Gastroesophageal sphincter (tissue), 4 donors: ENCODE measurements at regions not wholly inside any gene's neighbourhood (a gene's known extent, or its start where the extent isn't known, plus 50 kb on each side); places are given as distances from the start of the nearest gene placed in this dataset.
A peak's percentile ranks its signal among the peaks of the same experiment; 100 is the strongest.

ENCODE experiments used
- ATAC-seq: fragments of 150-250 bp; one replicate; pipeline ENCODE4 v1.9.1; 2016; ENCODE audit warnings: mild to moderate bottlenecking, moderate library complexity
- H3K27ac ChIP-seq, 4 donors: fragments of 200-600 bp; sonication (generic) in 3 of 4; 1 replicate in 3 of 4; 2 replicates in 1 of 4; pipeline ENCODE4 v1.5.1; 2016 to 2019
- H3K27me3 ChIP-seq: fragments of 200-600 bp; sonication (generic); one replicate; pipeline ENCODE4 v1.5.1; 2019
- H3K36me3 ChIP-seq, 2 donors: fragments of 200-600 bp; sonication (generic); one replicate each; pipeline ENCODE4 v1.5.1; 2019; ENCODE audit warnings: control low read depth in 1 of 2
- H3K4me1 ChIP-seq, 3 donors: fragments of 200-600 bp; sonication (generic); 1 replicate in 2 of 3; 2 replicates in 1 of 3; pipeline ENCODE4 v1.5.1; 2016 to 2019; ENCODE audit warnings: control low read depth in 2 of 3
- H3K4me3 ChIP-seq, 2 donors: fragments of 200-600 bp; sonication (generic); one replicate each; pipeline ENCODE4 v1.5.1; 2019; ENCODE audit warnings: mild to moderate bottlenecking in 1 of 2, moderate library complexity in 1 of 2
- H3K9me3 ChIP-seq, 3 donors: fragments of 200-600 bp; sonication (generic); one replicate each; pipeline ENCODE4 v1.5.1; 2017 to 2019; ENCODE audit warnings: control low read depth in 2 of 3
- CTCF ChIP-seq, 4 experiments: fragments of 200-600 bp in 2 of 4; fragments of 450-650 bp in 2 of 4; sonication (generic) in 1 of 4; IDR thresholded peaks; one replicate each; pipeline ENCODE4 v1.5.1; 2017 to 2019; ENCODE audit warnings: antibody characterized with exemption in 4 of 4, mild to moderate bottlenecking in 2 of 4, moderate library complexity in 2 of 4
- EP300 ChIP-seq: sonication (generic); formaldehyde crosslinking; IDR thresholded peaks from one replicate; pipeline ENCODE4 v1.6.1; 2017; ENCODE audit warnings: antibody characterized with exemption, mild to moderate bottlenecking
- POLR2A ChIP-seq, 2 donors: fragments of 450-650 bp; IDR thresholded peaks; one replicate each; pipeline ENCODE4 v1.6.1; 2017; ENCODE audit warnings: antibody characterized with exemption in 2 of 2, mild to moderate bottlenecking in 2 of 2, moderate library complexity in 1 of 2
- POLR2AphosphoS5 ChIP-seq: sonication (generic); formaldehyde crosslinking; IDR thresholded peaks from one replicate; pipeline ENCODE4 v1.6.1; 2017; ENCODE audit warnings: antibody characterized with exemption
- WGBS, 2 donors: methylation state at CpG; one replicate each; pipeline ENCODE4 v1.1.5; 2018; ENCODE audit warnings: low coverage in 1 of 2; 5-methylcytosine and 5-hydroxymethylcytosine counted together

- H3K9me3 ChIP-seq: no peaks in the 10 kb centered on the region
- H3K4me1 ChIP-seq: peaks cover 0 to 25% (median 5%) of the 10 kb centered on the region in 3 donors
- no peaks in the 10 kb centered on the region for H3K27me3 ChIP-seq
- no peak overlapping the region for H3K4me3 ChIP-seq
- no peak for ATAC-seq
- H3K36me3 ChIP-seq: no peaks in the 10 kb centered on the region
- WGBS, 2 donors: 72 to 84% methylated on average over 3 of the region's 3 CpGs
- H3K27ac ChIP-seq: no peak overlapping the region
- no peak for TF ChIP-seq POLR2A (IDR thresholded peaks at IDR 0.05)
- no peak for TF ChIP-seq EP300
- no peak for TF ChIP-seq POLR2AphosphoS5
- no peak for TF ChIP-seq CTCF (IDR thresholded peaks at IDR 0.05)
These were observed 286.9 kb downstream of the PTEN start for GRCh38 chr10:88150339-88150738.

- Histone ChIP-seq H3K36me3 (no peaks in the 10 kb centered on the region), H3K4me1 (peaks cover 0 to 20% (median 2%) of the 10 kb centered on the region in 3 donors), H3K27ac (peak overlapping the region in 1 of 4 donors; percentile 38), H3K27me3 (no peaks in the 10 kb centered on the region), H3K9me3 (no peaks in the 10 kb centered on the region), H3K4me3 (no peak overlapping the region)
- WGBS, 2 donors: 50% methylated on average over 1 of the region's 1 CpG; no CpG with 5 or more reads in 1 of the 2 donors
- ATAC-seq: peak; percentile 64
- peak; percentile 33 for TF ChIP-seq POLR2AphosphoS5
- no peak for TF ChIP-seq POLR2A (IDR thresholded peaks at IDR 0.05)
These were observed 289.3 kb downstream of the PTEN start for GRCh38 chr10:88152728-88153133.

GRCh38 chr10:88154596-88155250 lies 291.3 kb downstream of the PTEN start:
- ATAC-seq: no peak
- WGBS, 2 donors: 73 to 75% methylated on average over 6 of the region's 6 CpGs
- no peak for TF ChIP-seq CTCF (IDR thresholded peaks at IDR 0.05)
- no peak overlapping the region for H3K27ac ChIP-seq
- no peaks in the 10 kb centered on the region for H3K9me3 ChIP-seq
- H3K27me3 ChIP-seq: no peaks in the 10 kb centered on the region
- H3K4me1 ChIP-seq: peaks cover 11 to 24% (median 14%) of the 10 kb centered on the region in 3 donors
- H3K4me3 ChIP-seq: no peak overlapping the region
- no peaks in the 10 kb centered on the region for H3K36me3 ChIP-seq

GRCh38 chr10:88156341-88156740 lies 292.9 kb downstream of the PTEN start:
- H3K27me3 ChIP-seq: no peaks in the 10 kb centered on the region
- WGBS, 2 donors: 67 to 100% methylated on average over 1 of the region's 1 CpG
- H3K27ac ChIP-seq: no peak overlapping the region

GRCh38 chr10:88157981-88158465 lies 294.6 kb downstream of the PTEN start:
- peak; percentile 89 for ATAC-seq
- TF ChIP-seq POLR2AphosphoS5 (peak; percentile 64), EP300 (no peak), POLR2A (IDR thresholded peaks at IDR 0.05) (no peak), CTCF (IDR thresholded peaks at IDR 0.05) (no peak)
- Histone ChIP-seq H3K9me3 (no peaks in the 10 kb centered on the region), H3K36me3 (no peaks in the 10 kb centered on the region), H3K4me3 (no peak overlapping the region), H3K4me1 (peaks cover 11 to 24% (median 14%) of the 10 kb centered on the region in 3 donors), H3K27me3 (no peaks in the 10 kb centered on the region), H3K27ac (peak overlapping the region; percentile 77 to 88 (median 82))
- WGBS, 2 donors: 0 to 6% methylated on average over 2 of the region's 2 CpGs

More at GRCh38 chr10:88156341-88156740, 292.9 kb downstream of the PTEN start:
- Histone ChIP-seq H3K9me3 (no peaks in the 10 kb centered on the region), H3K4me1 (peaks cover 11 to 24% (median 14%) of the 10 kb centered on the region in 3 donors), H3K36me3 (no peaks in the 10 kb centered on the region), H3K4me3 (no peak overlapping the region)
- no peak for ATAC-seq
- no peak for TF ChIP-seq EP300
- TF ChIP-seq CTCF (IDR thresholded peaks at IDR 0.05): no peak
- no peak for TF ChIP-seq POLR2AphosphoS5
- TF ChIP-seq POLR2A (IDR thresholded peaks at IDR 0.05): no peak
